T-helper 9 cell (primary cell): ENCODE measurements at regions not wholly inside any gene's neighbourhood (a gene's known extent, or its start where the extent isn't known, plus 50 kb on each side); places are given as distances from the start of the nearest gene placed in this dataset.

ENCODE experiments used
- DNase-seq: peaks from one replicate; pipeline ENCODE4 v3.0.0-alpha.2; 2020

DNA sequence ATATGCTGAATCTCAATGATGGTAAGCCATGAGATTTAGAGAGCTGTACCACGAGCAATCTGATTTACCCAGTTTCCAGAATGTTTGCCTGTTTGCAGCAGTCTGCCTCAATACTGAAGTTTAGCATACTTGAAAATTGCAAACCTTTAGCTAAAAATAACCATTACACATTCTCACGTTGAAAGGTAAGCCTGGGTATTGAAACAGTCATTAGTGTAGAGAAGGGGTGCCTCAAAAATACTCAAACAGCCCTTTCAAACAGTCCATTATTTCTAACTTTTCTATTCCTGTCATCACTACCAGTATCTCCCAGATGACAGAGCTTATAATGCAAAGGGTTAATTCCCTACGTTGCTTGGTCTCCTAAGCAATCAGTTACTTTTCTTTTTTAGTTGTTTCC, 111.8 kb upstream of the MBNL1 start:
- DNase-seq: no peak

DNA sequence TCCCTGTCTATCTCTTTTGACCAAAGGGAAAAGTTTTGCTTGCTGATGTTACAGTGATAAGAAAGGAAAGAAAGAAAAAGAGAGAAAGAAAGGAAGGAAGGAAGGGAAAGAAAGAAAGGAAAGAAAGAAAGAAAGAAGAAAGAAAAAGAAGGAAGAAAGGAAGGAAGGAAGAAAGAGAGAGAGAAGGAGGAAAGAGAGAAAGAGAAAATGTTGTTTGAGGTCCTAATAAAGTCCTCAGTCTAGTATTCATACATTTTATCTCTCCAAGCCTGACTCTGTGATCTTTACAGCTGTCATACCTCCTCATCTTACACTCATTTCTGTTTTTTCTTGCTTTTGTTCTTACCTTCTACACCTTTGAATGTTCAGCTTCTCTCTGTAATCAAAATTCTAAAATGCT, 111.4 kb upstream of the MBNL1 start:
- no peak for DNase-seq

DNA sequence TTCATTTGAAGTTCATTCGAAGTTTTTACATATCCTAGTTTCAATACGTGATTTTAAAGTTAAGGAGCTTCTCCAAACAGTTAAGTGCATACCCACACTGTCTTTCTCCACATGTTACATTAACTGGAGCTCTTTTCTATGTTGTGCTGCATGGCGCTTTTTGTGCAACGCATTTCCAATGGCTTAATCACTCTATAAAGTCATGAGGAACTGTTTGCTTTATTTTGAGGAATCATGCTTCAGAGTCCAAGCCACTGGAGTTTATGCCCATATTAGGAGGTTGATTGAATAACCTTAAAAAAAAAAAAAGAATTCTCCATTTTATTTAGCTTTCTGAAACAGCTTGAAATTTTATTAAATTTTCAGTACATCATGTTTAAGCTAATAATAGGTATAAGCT, 109.4 kb upstream of the MBNL1 start:
- no peak for DNase-seq

DNA sequence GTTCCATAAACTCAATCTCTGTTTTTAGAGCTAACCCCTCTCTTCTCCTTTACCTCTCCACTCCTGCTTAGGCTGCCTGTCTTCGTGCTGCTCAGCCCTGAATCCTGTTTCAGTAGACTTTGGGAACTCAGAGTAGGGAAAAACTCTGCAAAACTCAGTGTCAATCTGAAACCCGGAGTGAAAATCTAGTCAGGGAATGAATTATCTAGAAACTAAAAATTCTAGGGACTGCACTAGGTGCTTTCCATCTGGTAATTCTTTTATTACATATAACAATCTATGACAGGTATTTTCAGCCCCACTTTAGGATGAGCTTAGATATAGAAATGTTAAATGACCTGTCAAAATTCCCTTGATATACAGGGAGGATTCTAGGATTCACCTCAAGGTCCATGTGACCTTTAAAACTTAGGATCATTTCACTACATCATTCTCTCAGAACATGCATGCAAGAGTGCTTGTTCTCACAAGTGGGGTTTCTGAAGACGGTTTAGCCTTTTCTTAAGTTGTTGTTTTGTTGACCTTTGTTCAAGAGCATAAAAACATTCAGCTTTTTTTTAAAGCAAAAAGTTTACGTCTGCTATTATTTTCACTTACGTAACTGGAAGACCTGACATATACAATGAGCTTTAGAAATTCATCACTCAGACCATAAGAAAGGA, 108.2 kb upstream of the MBNL1 start:
- no peak for DNase-seq

DNA sequence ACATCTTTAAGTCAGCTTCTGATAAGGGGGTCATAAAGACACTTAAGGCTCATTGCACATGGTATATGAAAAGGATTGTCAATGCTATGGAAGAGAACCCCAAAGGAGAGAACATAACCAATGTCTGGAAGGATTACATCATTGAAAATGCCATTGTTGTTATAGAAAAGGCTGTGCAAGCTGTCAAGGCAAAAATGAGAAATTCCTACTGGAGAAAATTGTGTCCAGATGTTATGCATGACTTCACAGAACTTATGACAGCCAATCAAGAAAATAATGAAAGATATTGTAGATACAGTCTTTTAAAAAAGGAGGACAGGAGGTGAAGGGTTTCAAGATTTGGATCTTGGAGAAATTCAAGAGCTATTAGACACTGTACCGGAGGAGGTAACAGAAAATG, 96.3 kb upstream of the MBNL1 start:
- no peak for DNase-seq

GRCh38 chr3:152173627-152174026, 95.1 kb upstream of the MBNL1 start:
- DNase-seq: no peak

- no peak for DNase-seq
Observed at GRCh38 chr3:152174876-152175527, 93.7 kb upstream of the MBNL1 start.

- DNase-seq: no peak
Observed at GRCh38 chr3:152175528-152175889, 93.2 kb upstream of the MBNL1 start.

DNA sequence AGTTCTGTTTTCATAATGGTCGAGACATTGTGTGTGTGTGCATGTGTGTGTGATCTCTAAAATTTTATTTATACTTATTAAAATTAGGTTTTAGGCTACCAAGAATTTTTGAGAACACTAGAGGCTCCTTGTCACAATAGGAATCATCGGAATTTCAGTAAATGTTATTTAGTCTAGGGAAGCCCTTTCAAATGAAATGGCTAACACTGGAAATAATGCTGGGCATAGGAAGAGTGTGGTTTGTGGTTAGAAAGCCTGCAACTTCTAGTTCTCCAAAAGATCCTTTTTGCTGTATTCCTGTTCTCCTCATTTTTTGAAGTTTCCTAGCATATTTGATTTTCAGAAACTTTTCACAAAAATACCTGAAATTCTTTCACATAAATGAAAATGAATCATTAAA, 92.5 kb upstream of the MBNL1 start:
- DNase-seq: no peak

DNA sequence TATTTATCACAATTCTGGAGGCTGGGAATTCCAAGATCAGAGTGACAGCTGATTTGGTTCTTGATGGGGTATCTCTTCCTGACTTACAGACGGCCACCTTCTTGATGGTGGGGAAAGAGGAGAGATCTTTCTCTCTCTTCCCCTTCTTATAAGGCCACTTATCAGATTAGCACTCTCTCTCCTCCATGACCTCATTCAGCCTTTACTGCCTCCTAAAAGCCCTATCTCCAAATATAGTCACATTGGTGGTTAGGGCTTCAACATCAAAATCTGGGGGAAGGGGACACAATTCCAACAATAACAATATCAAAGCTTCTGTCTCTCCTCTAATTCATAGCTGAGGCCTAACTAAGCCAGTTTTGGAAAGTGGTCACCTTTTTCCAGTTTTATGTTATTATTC, 91.7 kb upstream of the MBNL1 start:
- DNase-seq: no peak

DNA sequence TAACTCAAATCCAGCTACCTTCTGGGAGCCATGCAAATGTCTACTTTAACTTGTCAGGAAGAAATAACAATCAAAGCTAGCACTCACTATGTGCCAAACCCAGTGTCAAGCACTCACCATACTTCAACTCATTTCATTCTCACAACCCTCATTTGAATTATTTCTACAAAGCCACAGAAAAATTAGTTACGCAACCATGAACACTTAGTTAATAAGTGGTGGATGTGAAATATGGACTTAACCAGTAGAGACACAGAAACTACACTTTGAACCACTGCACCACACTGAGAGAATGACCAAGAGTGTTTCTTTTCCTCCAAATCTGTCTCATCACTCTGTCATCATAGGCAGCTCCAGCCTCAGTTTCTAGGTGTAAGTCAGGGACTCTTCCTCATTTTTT, 91.0 kb upstream of the MBNL1 start:
- DNase-seq: no peak

- peak; percentile 19 for DNase-seq
Observed at GRCh38 chr3:152183473-152183872, 85.3 kb upstream of the MBNL1 start.

DNA sequence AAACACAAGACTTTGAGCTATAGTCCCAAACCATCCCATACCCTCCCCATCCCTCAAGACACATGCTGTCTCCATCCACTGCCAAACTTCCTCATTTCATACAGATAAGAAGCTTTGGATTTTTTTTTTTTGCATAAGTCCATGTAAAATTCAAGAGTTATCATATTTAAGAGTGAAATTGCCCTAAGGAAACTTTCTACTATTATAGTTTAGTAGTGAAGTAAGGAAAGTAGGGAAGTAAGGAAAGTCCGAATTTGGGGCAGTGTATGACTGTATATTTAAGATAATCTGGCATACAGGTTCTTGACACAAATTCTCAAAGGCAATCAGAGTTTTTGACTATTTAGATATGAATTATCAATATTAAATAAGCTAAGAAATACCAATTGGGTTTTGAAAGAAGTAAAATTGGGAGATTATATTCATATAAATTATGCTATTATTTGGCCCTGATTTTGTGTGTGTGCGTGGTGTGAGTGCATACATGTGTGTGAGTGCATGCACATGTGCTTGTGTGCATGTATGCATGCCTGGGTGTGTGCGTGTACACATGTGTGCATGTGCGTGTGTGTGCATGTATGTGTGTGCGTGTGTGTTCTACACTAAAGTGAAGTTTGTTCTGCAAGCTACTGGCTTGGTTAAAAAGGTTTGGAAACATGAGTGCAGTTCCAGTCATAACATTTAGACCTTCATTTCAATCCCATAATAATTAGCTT, 83.6 kb upstream of the MBNL1 start:
- no peak for DNase-seq

DNA sequence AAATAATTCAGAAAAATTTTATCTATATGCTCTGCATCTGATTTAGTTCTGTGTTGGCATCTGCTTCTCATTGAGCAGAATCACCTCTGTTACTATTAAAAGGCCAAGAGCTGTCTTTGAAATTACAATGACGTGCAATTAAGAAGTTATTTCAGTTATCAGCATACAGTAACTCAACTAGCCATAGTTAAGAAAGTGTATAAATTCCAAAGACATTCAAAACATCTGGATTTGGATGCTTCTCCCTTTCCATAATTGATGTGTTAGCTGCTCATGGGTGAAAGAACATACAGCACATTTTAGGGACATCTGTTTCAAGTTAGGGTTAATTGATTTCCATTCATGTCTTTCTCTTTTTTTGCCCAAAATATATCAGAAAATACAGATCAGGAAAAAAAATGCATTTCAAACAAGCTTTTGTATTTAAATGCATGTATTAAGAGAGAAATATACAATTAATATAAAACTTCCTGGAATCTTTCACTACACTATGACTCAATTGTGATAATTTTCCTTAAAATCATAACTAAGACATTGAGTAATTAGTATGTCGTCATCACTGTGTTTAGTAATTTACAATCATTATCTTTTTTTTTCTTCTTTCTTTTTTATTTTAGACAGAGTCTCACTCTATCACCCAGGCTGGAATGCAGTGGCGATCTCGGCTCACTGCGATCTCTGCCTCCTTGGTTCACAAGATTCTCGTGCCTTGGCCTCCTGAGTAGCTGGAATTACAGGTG, 82.7 kb upstream of the MBNL1 start:
- no peak for DNase-seq

DNA sequence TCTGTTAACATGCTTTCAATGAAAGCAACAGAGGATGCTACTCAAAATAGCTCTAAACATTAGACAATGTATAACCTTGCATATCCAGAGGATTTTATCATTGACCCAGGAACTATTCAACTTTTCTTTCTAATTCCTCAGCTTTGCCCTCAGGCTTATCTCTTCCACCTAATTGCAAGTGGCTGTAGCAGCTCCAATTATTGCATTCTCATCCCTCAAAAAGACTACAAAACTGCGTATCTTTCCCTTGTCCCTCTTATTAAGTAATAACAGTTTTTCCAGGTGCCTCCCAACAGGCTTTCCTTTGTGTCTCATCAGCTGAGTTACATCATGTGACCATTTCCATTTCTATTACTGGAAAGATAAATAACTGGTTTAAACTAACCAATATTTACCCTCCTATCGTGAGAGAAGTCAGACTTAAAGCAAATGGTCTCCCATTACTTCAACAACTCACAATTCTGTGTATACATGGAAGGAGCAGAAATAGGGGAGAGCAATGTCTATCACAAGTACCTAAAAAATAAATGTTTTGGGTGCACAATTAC, 78.0 kb upstream of the MBNL1 start:
- no peak for DNase-seq

GRCh38 chr3:152192050-152192449, 76.7 kb upstream of the MBNL1 start:
- no peak for DNase-seq

GRCh38 chr3:152192936-152193672, 75.6 kb upstream of the MBNL1 start:
- DNase-seq: no peak

DNA sequence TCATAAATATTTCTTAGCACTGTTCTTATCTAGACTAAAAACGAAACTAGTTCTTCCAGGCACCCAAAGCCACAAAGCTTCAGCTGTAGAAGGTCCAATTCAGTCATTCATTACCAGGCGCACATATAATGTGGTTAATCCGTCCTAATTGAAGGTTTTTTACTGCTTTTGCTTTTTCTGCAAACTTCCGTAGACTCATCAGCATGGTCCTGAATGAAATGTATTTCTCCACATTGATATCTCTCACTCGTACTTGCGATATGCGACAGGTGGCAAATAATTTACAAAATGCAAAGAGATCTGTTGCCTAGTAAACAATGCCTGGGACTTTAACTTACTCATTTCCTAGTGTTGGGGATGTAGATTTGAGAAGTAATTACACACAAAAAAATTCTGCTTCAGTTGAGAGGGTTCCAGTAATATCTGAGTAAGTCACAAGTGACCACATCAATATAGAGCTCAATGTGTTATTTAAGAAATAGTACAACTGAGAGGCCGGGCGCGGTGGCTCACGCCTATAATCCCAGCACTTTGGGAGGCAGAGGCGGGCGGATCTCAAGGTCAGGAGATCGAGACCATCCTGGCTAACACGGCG, 75.0 kb upstream of the MBNL1 start:
- no peak for DNase-seq

- no peak for DNase-seq
Observed at GRCh38 chr3:152195206-152195605, 73.5 kb upstream of the MBNL1 start.

DNA sequence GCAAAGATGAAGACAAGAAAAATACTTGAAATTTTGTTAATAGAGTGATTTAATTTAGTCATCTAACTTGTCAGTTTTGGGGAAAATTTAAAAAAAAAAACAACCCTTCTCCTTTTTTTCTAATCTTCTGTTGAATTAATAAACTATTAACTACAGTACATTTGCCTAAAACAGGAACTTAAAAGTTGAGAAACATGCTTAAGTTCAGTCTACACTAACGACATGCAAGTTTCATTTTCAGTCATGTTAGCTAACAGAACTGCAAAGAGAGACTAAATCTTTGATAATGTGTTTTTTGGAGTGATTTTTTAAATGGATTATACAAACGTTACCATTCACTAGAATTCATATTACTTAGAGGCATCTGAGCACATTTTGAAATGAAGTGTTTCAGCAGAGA, 71.9 kb upstream of the MBNL1 start:
- DNase-seq: no peak

DNA sequence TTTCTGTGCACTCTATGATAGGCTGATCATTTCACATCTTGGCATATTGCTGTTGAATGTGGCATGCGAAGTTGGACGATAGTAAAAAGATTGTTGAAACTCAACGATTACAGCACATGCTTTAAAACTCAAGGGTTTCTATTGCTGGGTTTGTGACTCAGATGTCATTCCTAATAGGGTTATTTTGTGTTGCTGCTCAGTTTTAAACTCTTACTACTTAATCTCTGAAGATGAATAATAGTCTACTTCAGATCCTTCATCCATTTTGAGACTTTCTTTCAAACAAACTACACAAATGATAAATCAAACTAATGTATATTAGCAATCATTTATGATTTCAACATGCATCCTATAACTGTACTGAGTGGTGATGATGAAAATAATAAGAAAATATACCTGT, 71.3 kb upstream of the MBNL1 start:
- no peak for DNase-seq

DNA sequence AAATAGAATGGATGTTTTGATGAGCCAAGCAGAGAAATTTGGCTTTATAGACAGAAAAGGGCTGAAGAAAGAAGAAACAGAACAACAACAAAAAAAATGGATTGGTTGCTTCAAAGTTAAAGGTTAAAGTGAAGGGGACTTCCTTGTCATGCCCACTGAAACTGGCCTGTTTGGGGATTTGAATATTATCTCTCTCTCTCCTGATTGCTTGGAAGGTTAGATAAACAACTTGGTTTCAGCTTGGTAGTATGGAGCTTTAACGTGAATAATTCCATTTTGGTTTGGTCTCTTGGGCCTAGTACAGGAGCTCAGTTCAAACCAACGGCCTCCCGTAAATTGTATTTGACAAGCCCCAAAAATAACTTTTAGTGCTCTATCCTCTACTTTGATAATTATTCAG, 70.8 kb upstream of the MBNL1 start:
- DNase-seq: no peak
